GM18868 (cell line): ENCODE measurements at regions not wholly inside any gene's neighbourhood (a gene's known extent, or its start where the extent isn't known, plus 50 kb on each side); places are given as distances from the start of the nearest gene placed in this dataset.
A peak's percentile ranks its signal among the peaks of the same experiment; 100 is the strongest.
"Not testable (repeated sequence)": the region's sequence is repeated elsewhere in the genome, so short reads cannot be mapped to it uniquely, and the experiment has no call there.

Source experiments
- ATAC-seq: cut with Tn5 transposase; IDR thresholded peaks from one replicate; pipeline ENCODE4 v1.9.1; 2021; ENCODE audit warnings: mild to moderate bottlenecking, moderate library complexity; ENCODE audit not compliant: unreplicated experiment

GRCh38 chr3:194032828-194033435 is 103.0 kb upstream of the HES1 start:
- no peak for ATAC-seq

GRCh38 chr3:194034346-194035336 is 101.3 kb upstream of the HES1 start:
- ATAC-seq: no peak

GRCh38 chr3:194035406-194036138 is 100.4 kb upstream of the HES1 start:
- no peak for ATAC-seq

GRCh38 chr3:194036842-194037241 is 99.1 kb upstream of the HES1 start:
- ATAC-seq: no peak

GRCh38 chr3:194038346-194038745 is 97.6 kb upstream of the HES1 start:
- ATAC-seq: not testable (repeated sequence)

GRCh38 chr3:194038960-194039359 is 97.0 kb upstream of the HES1 start:
- no peak for ATAC-seq

GRCh38 chr3:194040516-194041273 is 95.3 kb upstream of the HES1 start:
- ATAC-seq: no peak

- ATAC-seq: no peak
These were observed 93.0 kb upstream of the HES1 start for GRCh38 chr3:194042927-194043326.

GRCh38 chr3:194043516-194043915 is 92.4 kb upstream of the HES1 start:
- ATAC-seq: no peak

- no peak for ATAC-seq
These were observed 90.7 kb upstream of the HES1 start for GRCh38 chr3:194045289-194045688.

- no peak for ATAC-seq
These were observed 90.0 kb upstream of the HES1 start for GRCh38 chr3:194045919-194046318.

GRCh38 chr3:194046531-194046930 is 89.4 kb upstream of the HES1 start:
- ATAC-seq: no peak

GRCh38 chr3:194046995-194047645 is 88.8 kb upstream of the HES1 start:
- peak; percentile 50 for ATAC-seq

GRCh38 chr3:194049394-194049793 is 86.6 kb upstream of the HES1 start:
- no peak for ATAC-seq

- no peak for ATAC-seq
These were observed 85.1 kb upstream of the HES1 start for GRCh38 chr3:194050782-194051320.

- no peak for ATAC-seq
These were observed 84.4 kb upstream of the HES1 start for GRCh38 chr3:194051366-194052149.

- no peak for ATAC-seq
These were observed 82.8 kb upstream of the HES1 start for GRCh38 chr3:194053136-194053535.

- ATAC-seq: no peak
These were observed 81.9 kb upstream of the HES1 start for GRCh38 chr3:194054016-194054415.

GRCh38 chr3:194054540-194054939 is 81.4 kb upstream of the HES1 start:
- ATAC-seq: no peak
